Activated CD8-positive, alpha-beta memory T cell treated with anti-CD3 and anti-CD28 coated beads for 48 hours (primary cell): ENCODE measurements at regions not wholly inside any gene's neighbourhood (a gene's known extent, or its start where the extent isn't known, plus 50 kb on each side); places are given as distances from the start of the nearest gene placed in this dataset.
"Not testable (repeated sequence)": the region's sequence is repeated elsewhere in the genome, so short reads cannot be mapped to it uniquely, and the experiment has no call there.

Experiments
- DNase-seq, 3 experiments: peaks; one replicate each; pipeline ENCODE4 v3.0.0-alpha.2; 2020; ENCODE audit warnings: low read depth in 2 of 3, low spot score in 2 of 3

GRCh38 chr16:87135246-87136030 lies 181.8 kb downstream of the C16orf95 start:
- DNase-seq = no peak

- DNase-seq = no peak
Observed at GRCh38 chr16:87138316-87138715, 178.9 kb downstream of the C16orf95 start.

- no peak for DNase-seq
Observed at GRCh38 chr16:87138738-87139267, 178.4 kb downstream of the C16orf95 start.

GRCh38 chr16:87140211-87141200 lies 176.7 kb downstream of the C16orf95 start:
- DNase-seq = no peak

GRCh38 chr16:87141402-87141801 lies 175.8 kb downstream of the C16orf95 start:
- no peak for DNase-seq

GRCh38 chr16:87143661-87144121 lies 173.5 kb downstream of the C16orf95 start:
- DNase-seq = no peak

- no peak for DNase-seq
Observed at GRCh38 chr16:87144232-87144631, 173.0 kb downstream of the C16orf95 start.

- no peak for DNase-seq
Observed at GRCh38 chr16:87145181-87146176, 171.7 kb downstream of the C16orf95 start.

GRCh38 chr16:87146676-87147075 lies 170.5 kb downstream of the C16orf95 start:
- DNase-seq = no peak

GRCh38 chr16:87149051-87149450 lies 168.1 kb downstream of the C16orf95 start:
- no peak for DNase-seq

- DNase-seq = no peak
Observed at GRCh38 chr16:87150262-87150661, 166.9 kb downstream of the C16orf95 start.

GRCh38 chr16:87150681-87151280 lies 166.4 kb downstream of the C16orf95 start:
- no peak for DNase-seq

GRCh38 chr16:87152221-87152755 lies 164.9 kb downstream of the C16orf95 start:
- DNase-seq = no peak

- no peak for DNase-seq
Observed at GRCh38 chr16:87153326-87153725, 163.9 kb downstream of the C16orf95 start.

GRCh38 chr16:87155315-87155714 lies 161.9 kb downstream of the C16orf95 start:
- DNase-seq = not testable (repeated sequence)

- no peak for DNase-seq
Observed at GRCh38 chr16:87156195-87156594, 161.0 kb downstream of the C16orf95 start.

GRCh38 chr16:87160234-87160636 lies 157.0 kb downstream of the C16orf95 start:
- DNase-seq = no peak

- DNase-seq = no peak
Observed at GRCh38 chr16:87160701-87161337, 156.4 kb downstream of the C16orf95 start.

GRCh38 chr16:87161410-87161809 lies 155.8 kb downstream of the C16orf95 start:
- DNase-seq = not testable (repeated sequence)
